Keratinocyte (primary cell): ENCODE measurements at regions not wholly inside any gene's neighbourhood (a gene's known extent, or its start where the extent isn't known, plus 50 kb on each side); places are given as distances from the start of the nearest gene placed in this dataset.

Experiments used
- EZH2 ChIP-seq: IDR thresholded peaks from one replicate; pipeline ENCODE4 v1.6.1; 2012; ENCODE audit warnings: inconsistent platforms, mild to moderate bottlenecking, low read length, moderate library complexity
- TF ChIP-seq, protein P1 (sequence below), 3 experiments: IDR thresholded peaks in 1 of 3; conservative IDR thresholded peaks in 1 of 3; optimal IDR thresholded peaks in 1 of 3; 2 replicates in 2 of 3; 3 replicates in 1 of 3; pipeline versions ENCODE3 to v1.5.1; 2011; ENCODE audit warnings: low read length in 3 of 3, mild to moderate bottlenecking in 3 of 3, moderate library complexity in 2 of 3, control low read depth in 1 of 3, inconsistent platforms in 1 of 3; ENCODE audit not compliant: insufficient read depth in 2 of 3; ENCODE audit errors: extremely low read depth in 1 of 3

DNA sequence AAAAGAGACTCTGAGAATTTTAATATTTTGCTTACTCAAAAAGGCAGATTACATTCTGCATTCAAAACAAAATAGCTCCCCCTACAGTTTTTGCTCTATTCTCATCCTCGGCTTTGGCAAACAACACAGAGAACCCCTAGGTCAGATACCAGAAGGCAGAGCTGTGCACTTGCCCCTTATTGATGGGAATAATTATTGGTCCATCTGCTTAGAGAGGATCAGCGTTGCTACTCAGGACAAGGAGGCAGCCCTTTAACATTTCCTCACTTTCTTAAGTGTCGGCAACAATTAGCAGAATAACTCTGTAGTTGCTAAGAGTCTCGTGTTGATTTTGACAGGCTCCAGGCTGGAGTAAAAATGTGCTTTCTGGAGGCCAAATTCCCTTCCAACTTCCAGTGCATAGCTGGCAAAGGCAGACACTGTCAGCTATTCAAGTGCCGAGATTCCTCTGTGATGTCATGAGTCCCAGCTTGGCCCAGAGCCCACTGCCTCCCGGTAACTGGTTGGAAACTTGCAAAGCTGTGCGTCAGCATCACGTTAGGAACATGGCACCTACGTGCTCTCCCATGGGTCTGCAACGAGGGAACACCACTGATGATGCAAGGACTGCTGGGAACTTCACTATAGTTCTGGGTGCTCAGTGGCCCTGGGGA lies 482.7 kb upstream of the ADAMTS9 start:
- TF ChIP-seq, protein P1, sequence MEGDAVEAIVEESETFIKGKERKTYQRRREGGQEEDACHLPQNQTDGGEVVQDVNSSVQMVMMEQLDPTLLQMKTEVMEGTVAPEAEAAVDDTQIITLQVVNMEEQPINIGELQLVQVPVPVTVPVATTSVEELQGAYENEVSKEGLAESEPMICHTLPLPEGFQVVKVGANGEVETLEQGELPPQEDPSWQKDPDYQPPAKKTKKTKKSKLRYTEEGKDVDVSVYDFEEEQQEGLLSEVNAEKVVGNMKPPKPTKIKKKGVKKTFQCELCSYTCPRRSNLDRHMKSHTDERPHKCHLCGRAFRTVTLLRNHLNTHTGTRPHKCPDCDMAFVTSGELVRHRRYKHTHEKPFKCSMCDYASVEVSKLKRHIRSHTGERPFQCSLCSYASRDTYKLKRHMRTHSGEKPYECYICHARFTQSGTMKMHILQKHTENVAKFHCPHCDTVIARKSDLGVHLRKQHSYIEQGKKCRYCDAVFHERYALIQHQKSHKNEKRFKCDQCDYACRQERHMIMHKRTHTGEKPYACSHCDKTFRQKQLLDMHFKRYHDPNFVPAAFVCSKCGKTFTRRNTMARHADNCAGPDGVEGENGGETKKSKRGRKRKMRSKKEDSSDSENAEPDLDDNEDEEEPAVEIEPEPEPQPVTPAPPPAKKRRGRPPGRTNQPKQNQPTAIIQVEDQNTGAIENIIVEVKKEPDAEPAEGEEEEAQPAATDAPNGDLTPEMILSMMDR (optimal IDR thresholded peaks at IDR 0.05 in 1 of 3, IDR thresholded peaks at IDR 0.05 in 1 of 3, conservative IDR thresholded peaks at IDR 0.05 in 1 of 3; ENCODE audit: extremely low read depth in 1 of 3, insufficient read depth in 2 of 3, low read length in 3 of 3): peak; percentile 25 to 33 (median 33)
- TF ChIP-seq EZH2: no peak
